Colon (tissue), 2 donors: ENCODE measurements at regions not wholly inside any gene's neighbourhood (a gene's known extent, or its start where the extent isn't known, plus 50 kb on each side); places are given as distances from the start of the nearest gene placed in this dataset.
"Not testable (repeated sequence)": the region's sequence is repeated elsewhere in the genome, so short reads cannot be mapped to it uniquely, and the experiment has no call there.

ENCODE experiments used
- FAIRE-seq: peaks from 2 replicates; lab custom pipeline; 2012; peaks lifted over from hg19 to GRCh38; lab: Jason Lieb, UNC
- donor health status: control.
- donor health status: control.

- FAIRE-seq = no peak
Measured at GRCh38 chr3:20622304-20622703, 436.3 kb upstream of the SGO1 start.

- not testable (repeated sequence) for FAIRE-seq
Measured at GRCh38 chr3:20618621-20619020, 432.6 kb upstream of the SGO1 start.

GRCh38 chr3:20618181-20618580 is 432.2 kb upstream of the SGO1 start:
- not testable (repeated sequence) for FAIRE-seq

GRCh38 chr3:20615982-20616381 is 430.0 kb upstream of the SGO1 start:
- FAIRE-seq = not testable (repeated sequence)

- FAIRE-seq = no peak
Measured at GRCh38 chr3:20608054-20608738, 422.2 kb upstream of the SGO1 start.

- no peak for FAIRE-seq
Measured at GRCh38 chr3:20604659-20605058, 418.7 kb upstream of the SGO1 start.

- FAIRE-seq = no peak
Measured at GRCh38 chr3:20589275-20589674, 403.3 kb upstream of the SGO1 start.

GRCh38 chr3:20588781-20589180 is 402.8 kb upstream of the SGO1 start:
- no peak for FAIRE-seq

- no peak for FAIRE-seq
Measured at GRCh38 chr3:20583648-20584047, 397.6 kb upstream of the SGO1 start.

- FAIRE-seq = no peak
Measured at GRCh38 chr3:20576228-20576627, 390.2 kb upstream of the SGO1 start.

GRCh38 chr3:20575146-20575545 is 389.1 kb upstream of the SGO1 start:
- no peak for FAIRE-seq

- no peak for FAIRE-seq
Measured at GRCh38 chr3:20574746-20575145, 388.7 kb upstream of the SGO1 start.

- no peak for FAIRE-seq
Measured at GRCh38 chr3:20573175-20573574, 387.2 kb upstream of the SGO1 start.

GRCh38 chr3:20572473-20572872 is 386.5 kb upstream of the SGO1 start:
- FAIRE-seq = no peak

GRCh38 chr3:20569310-20569709 is 383.3 kb upstream of the SGO1 start:
- no peak for FAIRE-seq

GRCh38 chr3:20564966-20565365 is 379.0 kb upstream of the SGO1 start:
- FAIRE-seq = no peak

GRCh38 chr3:20563985-20564384 is 378.0 kb upstream of the SGO1 start:
- FAIRE-seq = no peak

- no peak for FAIRE-seq
Measured at GRCh38 chr3:20563251-20563650, 377.2 kb upstream of the SGO1 start.

- no peak for FAIRE-seq
Measured at GRCh38 chr3:20561166-20561565, 375.2 kb upstream of the SGO1 start.

GRCh38 chr3:20560446-20560845 is 374.4 kb upstream of the SGO1 start:
- not testable (repeated sequence) for FAIRE-seq

GRCh38 chr3:20558161-20558560 is 372.2 kb upstream of the SGO1 start:
- FAIRE-seq = no peak

- FAIRE-seq = no peak
Measured at GRCh38 chr3:20556661-20557060, 370.7 kb upstream of the SGO1 start.

- FAIRE-seq = no peak
Measured at GRCh38 chr3:20552605-20553275, 366.7 kb upstream of the SGO1 start.
